ENCODE measurements at regions not wholly inside any gene's neighbourhood (a gene's known extent, or its start where the extent isn't known, plus 50 kb on each side); places are given as distances from the start of the nearest gene placed in this dataset.

GRCh38 chr10:109173121-109173520, 750.2 kb downstream of the XPNPEP1 start:
- Histone ChIP-seq H3K27me3 (no peaks in the 10 kb centered on the region), H3K36me3 (no peaks in the 10 kb centered on the region), H3K4me3 (no peak overlapping the region), H3K9me3 (no peaks in the 10 kb centered on the region), H3K27ac (no peak overlapping the region), H3K4me1 (no peaks in the 10 kb centered on the region)
- WGBS, 4 donors: 17 to 27% (median 21%) methylated on average over 2 of the region's 2 CpGs
- TF ChIP-seq POLR2A (IDR thresholded peaks at IDR 0.05): no peak
- no peak for TF ChIP-seq CTCF (IDR thresholded peaks at IDR 0.05)
- intact Hi-C loops (cut with DNase I): no loop called here
- DNase-seq (no peak), ATAC-seq (no peak)

- Histone ChIP-seq H3K27me3 (no peaks in the 10 kb centered on the region), H3K4me3 (no peak overlapping the region), H3K36me3 (no peaks in the 10 kb centered on the region), H3K27ac (no peak overlapping the region), H3K4me1 (no peaks in the 10 kb centered on the region), H3K9me3 (no peaks in the 10 kb centered on the region)
- DNase-seq (no peak), ATAC-seq (no peak)
- TF ChIP-seq POLR2A (IDR thresholded peaks at IDR 0.05) (no peak), CTCF (IDR thresholded peaks at IDR 0.05) (no peak)
- intact Hi-C loops (cut with DNase I): no loop called here
Measured at GRCh38 chr10:109166935-109167334, 756.4 kb downstream of the XPNPEP1 start.

- TF ChIP-seq CTCF (IDR thresholded peaks at IDR 0.05) (no peak), POLR2A (IDR thresholded peaks at IDR 0.05) (no peak)
- intact Hi-C loops (cut with DNase I): no loop called here
- no peak for DNase-seq
- Histone ChIP-seq H3K36me3 (no peaks in the 10 kb centered on the region), H3K27ac (no peak overlapping the region), H3K4me3 (no peak overlapping the region), H3K27me3 (no peaks in the 10 kb centered on the region), H3K9me3 (no peaks in the 10 kb centered on the region), H3K4me1 (no peaks in the 10 kb centered on the region)
- WGBS, 4 donors: 78 to 86% (median 80%) methylated on average over 4 of the region's 4 CpGs
- ATAC-seq: no peak
Measured at GRCh38 chr10:109159351-109159750, 764.0 kb downstream of the XPNPEP1 start.

GRCh38 chr10:109156396-109156795, 766.9 kb downstream of the XPNPEP1 start:
- H3K36me3 ChIP-seq: no peaks in the 10 kb centered on the region
- no peak for DNase-seq
- no peaks in the 10 kb centered on the region for H3K27me3 ChIP-seq
- ATAC-seq: no peak
- no peak overlapping the region for H3K4me3 ChIP-seq
- intact Hi-C loops (cut with DNase I): no loop called here
- H3K4me1 ChIP-seq: no peaks in the 10 kb centered on the region
- TF ChIP-seq CTCF (IDR thresholded peaks at IDR 0.05) (no peak), POLR2A (IDR thresholded peaks at IDR 0.05) (no peak)
- H3K9me3 ChIP-seq: peaks cover 0 to 12% (median 0%) of the 10 kb centered on the region in 12 donors
- no peak overlapping the region for H3K27ac ChIP-seq
- WGBS, 4 donors: 75 to 80% (median 76%) methylated on average over 3 of the region's 3 CpGs

Data from heart left ventricle (tissue), 16 donors.